GM12891 (cell line): ENCODE measurements at regions not wholly inside any gene's neighbourhood (a gene's known extent, or its start where the extent isn't known, plus 50 kb on each side); places are given as distances from the start of the nearest gene placed in this dataset.

Experiments used
- POLR2A ChIP-seq: IDR thresholded peaks from 2 replicates; pipeline ENCODE4 v1.6.1; 2011; ENCODE audit warnings: low read depth, low read length, control low read depth
- TAF1 ChIP-seq: IDR thresholded peaks from 2 replicates; pipeline ENCODE4 v1.6.1; 2011; ENCODE audit warnings: low read depth, low read length, control low read depth

GRCh38 chrX:65874765-65875164, 165.1 kb downstream of the VSIG4 start:
- TF ChIP-seq TAF1 = no peak
- no peak for TF ChIP-seq POLR2A
